Adipocyte (in vitro differentiated cells): ENCODE measurements at regions not wholly inside any gene's neighbourhood (a gene's known extent, or its start where the extent isn't known, plus 50 kb on each side); places are given as distances from the start of the nearest gene placed in this dataset.
"Not testable (repeated sequence)": the region's sequence is repeated elsewhere in the genome, so short reads cannot be mapped to it uniquely, and the experiment has no call there.

Source experiments
- DNase-seq: peaks from one replicate; pipeline ENCODE4 v3.0.0-alpha.2; 2015; ENCODE audit warnings: low read depth
- H3K27me3 ChIP-seq: replicated peaks from 2 replicates; pipeline ENCODE4 v1.7.0; 2013; ENCODE audit warnings: mild to moderate bottlenecking, low read length, moderate library complexity; ENCODE audit not compliant: control insufficient read depth, insufficient read depth
- H3K36me3 ChIP-seq: 2 replicates; pipeline ENCODE4 v1.7.0; 2013; ENCODE audit warnings: low read length, mild to moderate bottlenecking, moderate library complexity; ENCODE audit not compliant: control insufficient read depth, insufficient read depth, severe bottlenecking
- H3K4me1 ChIP-seq: 2 replicates; pipeline ENCODE4 v1.7.0; 2013; ENCODE audit warnings: mild to moderate bottlenecking, low read length, moderate library complexity; ENCODE audit not compliant: control insufficient read depth, insufficient read depth
- H3K4me3 ChIP-seq: 2 replicates; pipeline ENCODE4 v1.7.0; 2013; ENCODE audit warnings: mild to moderate bottlenecking, low read length, moderate library complexity
- H3K9ac ChIP-seq: 2 replicates; pipeline ENCODE4 v1.7.0; 2013; ENCODE audit warnings: mild to moderate bottlenecking, low read length, moderate library complexity
- H3K9me3 ChIP-seq: 2 replicates; pipeline ENCODE4 v1.7.0; 2013; ENCODE audit warnings: mild to moderate bottlenecking, low read length, moderate library complexity; ENCODE audit not compliant: control insufficient read depth

- Histone ChIP-seq H3K27me3 (no peaks in the 10 kb centered on the region), H3K4me1 (no peaks in the 10 kb centered on the region), H3K9ac (no peak overlapping the region), H3K9me3 (no peaks in the 10 kb centered on the region), H3K36me3 (no peaks in the 10 kb centered on the region), H3K4me3 (no peak overlapping the region)
- DNase-seq, result no peak
Measured at GRCh38 chr11:90606721-90607120, 383.9 kb upstream of the CHORDC1 start.

DNA sequence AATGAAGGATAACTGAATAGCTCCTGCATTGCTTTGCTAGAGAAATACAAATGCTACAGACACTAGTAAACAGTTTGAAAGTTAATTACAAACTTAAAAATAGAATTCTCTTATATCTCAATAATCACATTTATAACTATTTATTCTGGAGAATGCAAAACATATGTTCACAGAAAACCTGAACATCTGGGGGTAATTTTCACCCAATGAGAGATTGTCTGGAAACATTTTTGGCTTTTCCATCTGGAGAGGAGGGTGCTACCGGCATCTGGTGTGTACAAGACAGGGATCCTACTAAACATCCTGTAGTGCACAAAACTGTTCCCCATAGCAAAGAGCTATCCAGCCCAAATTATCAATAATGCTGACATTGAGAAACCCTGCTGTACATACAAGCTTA is 378.4 kb upstream of the CHORDC1 start:
- Histone ChIP-seq H3K36me3 (no peaks in the 10 kb centered on the region), H3K9ac (no peak overlapping the region), H3K4me1 (no peaks in the 10 kb centered on the region), H3K4me3 (no peak overlapping the region), H3K9me3 (no peaks in the 10 kb centered on the region), H3K27me3 (no peaks in the 10 kb centered on the region)
- no peak for DNase-seq

DNA sequence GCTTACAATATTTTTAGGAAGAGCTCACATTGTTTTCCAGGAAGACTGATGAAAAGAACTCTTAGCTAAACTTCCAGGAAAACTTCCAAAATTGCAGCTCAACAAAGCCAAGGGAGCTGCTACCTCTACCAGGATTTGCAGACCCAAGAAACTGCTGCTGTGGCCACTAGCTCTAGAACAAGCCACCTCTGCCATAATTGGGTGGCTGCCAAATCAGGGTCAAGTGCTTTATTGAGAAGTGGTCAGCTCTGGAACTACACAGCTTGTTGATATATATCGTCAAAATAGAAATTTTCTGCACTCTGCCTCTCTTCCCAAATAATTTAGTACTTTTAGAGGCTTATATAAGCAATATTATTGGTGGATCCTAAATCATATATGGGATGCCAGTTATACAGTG is 371.8 kb upstream of the CHORDC1 start:
- no peaks in the 10 kb centered on the region for H3K36me3 ChIP-seq
- no peak overlapping the region for H3K9ac ChIP-seq
- no peak for DNase-seq
- peaks cover 6% of the 10 kb centered on the region for H3K4me1 ChIP-seq
- no peak overlapping the region for H3K4me3 ChIP-seq
- no peaks in the 10 kb centered on the region for H3K9me3 ChIP-seq
- H3K27me3 ChIP-seq, result no peaks in the 10 kb centered on the region

- Histone ChIP-seq H3K27me3 (no peaks in the 10 kb centered on the region), H3K9ac (no peak overlapping the region), H3K36me3 (no peaks in the 10 kb centered on the region), H3K9me3 (no peaks in the 10 kb centered on the region), H3K4me3 (no peak overlapping the region), H3K4me1 (peaks cover 6% of the 10 kb centered on the region)
- DNase-seq, result no peak
Measured at GRCh38 chr11:90593099-90593498, 370.2 kb upstream of the CHORDC1 start.

- no peak overlapping the region for H3K4me3 ChIP-seq
Measured at GRCh38 chr11:90590286-90590685, 367.4 kb upstream of the CHORDC1 start.

DNA sequence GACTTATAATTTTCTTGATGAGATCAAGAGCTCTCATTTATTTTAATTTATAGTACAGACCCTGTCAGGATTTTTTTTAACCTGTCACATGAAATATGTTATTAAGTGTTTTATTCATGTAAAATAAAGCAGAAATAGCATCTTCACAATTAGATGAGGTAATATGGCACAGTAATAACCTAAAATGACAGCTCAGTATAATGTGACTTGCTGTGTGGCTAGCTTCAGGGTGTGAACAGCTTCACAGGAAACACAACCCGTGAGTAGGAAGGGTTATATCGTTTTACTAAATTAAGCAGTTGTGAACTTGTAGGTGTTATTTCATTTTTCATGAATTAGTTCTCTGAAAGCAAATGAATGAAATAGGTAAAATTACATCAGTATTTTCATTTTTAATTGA is 366.9 kb upstream of the CHORDC1 start:
- H3K4me1 ChIP-seq, result peaks cover under 1% of the 10 kb centered on the region
- H3K27me3 ChIP-seq, result no peaks in the 10 kb centered on the region
- no peak for DNase-seq
- no peaks in the 10 kb centered on the region for H3K36me3 ChIP-seq
- H3K4me3 ChIP-seq, result no peak overlapping the region
- H3K9ac ChIP-seq, result no peak overlapping the region
- no peaks in the 10 kb centered on the region for H3K9me3 ChIP-seq

More at GRCh38 chr11:90590286-90590685, 367.4 kb upstream of the CHORDC1 start:
- Histone ChIP-seq H3K9me3 (no peaks in the 10 kb centered on the region), H3K36me3 (no peaks in the 10 kb centered on the region), H3K9ac (no peak overlapping the region), H3K27me3 (no peaks in the 10 kb centered on the region), H3K4me1 (peaks cover 6% of the 10 kb centered on the region)
- DNase-seq, result no peak

GRCh38 chr11:90587896-90588295 is 365.0 kb upstream of the CHORDC1 start:
- no peak for DNase-seq
- H3K4me3 ChIP-seq, result no peak overlapping the region
- H3K9ac ChIP-seq, result no peak overlapping the region
- H3K4me1 ChIP-seq, result no peaks in the 10 kb centered on the region
- no peaks in the 10 kb centered on the region for H3K36me3 ChIP-seq
- no peaks in the 10 kb centered on the region for H3K9me3 ChIP-seq
- H3K27me3 ChIP-seq, result no peaks in the 10 kb centered on the region

- DNase-seq, result no peak
- H3K27me3 ChIP-seq, result no peaks in the 10 kb centered on the region
- no peak overlapping the region for H3K9ac ChIP-seq
- H3K4me3 ChIP-seq, result no peak overlapping the region
- H3K36me3 ChIP-seq, result no peaks in the 10 kb centered on the region
- no peaks in the 10 kb centered on the region for H3K4me1 ChIP-seq
- no peaks in the 10 kb centered on the region for H3K9me3 ChIP-seq
Measured at GRCh38 chr11:90585491-90585890, 362.6 kb upstream of the CHORDC1 start.

DNA sequence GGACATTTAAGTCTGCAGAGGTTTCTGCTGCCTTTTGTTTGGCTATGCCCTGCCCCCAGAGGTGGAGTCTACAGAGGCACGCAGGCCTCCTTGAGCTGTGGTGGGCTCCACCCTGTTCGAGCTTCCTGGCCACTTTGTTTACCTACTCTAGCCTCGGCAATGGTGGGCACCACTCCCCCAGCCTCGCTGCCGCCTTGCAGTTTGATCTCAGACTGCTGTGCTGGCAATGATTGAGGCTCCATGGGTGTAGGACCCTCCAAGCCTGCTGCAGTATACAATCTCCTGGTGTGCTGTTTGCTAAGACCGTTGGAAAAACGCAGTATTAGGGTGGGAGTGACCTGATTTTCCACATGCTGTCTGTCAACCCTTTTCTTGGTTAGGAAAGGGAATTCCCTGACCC is 360.1 kb upstream of the CHORDC1 start:
- H3K4me1 ChIP-seq, H3K9me3 ChIP-seq, H3K4me3 ChIP-seq, H3K27me3 ChIP-seq, DNase-seq, H3K36me3 ChIP-seq, H3K9ac ChIP-seq: not testable (repeated sequence)

DNA sequence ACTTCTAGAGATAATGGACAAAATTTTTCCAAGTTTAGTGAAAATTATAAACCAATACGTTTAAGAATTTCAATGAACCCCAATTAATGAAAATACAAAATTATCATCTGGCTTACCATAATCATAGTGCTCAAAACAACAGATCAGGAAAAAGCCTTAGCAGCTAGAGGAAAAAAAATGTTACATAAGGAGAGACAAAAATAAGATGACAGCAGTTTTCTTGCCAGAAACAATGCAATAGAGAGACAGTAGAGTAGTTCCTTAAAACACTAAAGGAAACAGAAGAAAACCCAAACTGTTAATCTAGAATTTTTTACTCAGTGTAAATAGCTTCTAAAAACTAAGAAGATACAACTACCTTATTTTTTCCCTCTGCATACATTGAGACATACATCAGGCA is 341.7 kb upstream of the CHORDC1 start:
- Histone ChIP-seq H3K36me3 (no peaks in the 10 kb centered on the region), H3K9ac (no peak overlapping the region), H3K4me3 (no peak overlapping the region), H3K27me3 (no peaks in the 10 kb centered on the region), H3K4me1 (no peaks in the 10 kb centered on the region), H3K9me3 (no peaks in the 10 kb centered on the region)
- no peak for DNase-seq

GRCh38 chr11:90558328-90558865 is 335.5 kb upstream of the CHORDC1 start:
- no peaks in the 10 kb centered on the region for H3K27me3 ChIP-seq
- no peaks in the 10 kb centered on the region for H3K4me1 ChIP-seq
- no peak overlapping the region for H3K9ac ChIP-seq
- H3K36me3 ChIP-seq, result no peaks in the 10 kb centered on the region
- H3K4me3 ChIP-seq, result no peak overlapping the region
- H3K9me3 ChIP-seq, result peaks cover 2% of the 10 kb centered on the region
- no peak for DNase-seq

- H3K4me1 ChIP-seq, result no peaks in the 10 kb centered on the region
- H3K36me3 ChIP-seq, result no peaks in the 10 kb centered on the region
- peaks cover 2% of the 10 kb centered on the region for H3K9me3 ChIP-seq
- no peaks in the 10 kb centered on the region for H3K27me3 ChIP-seq
- H3K4me3 ChIP-seq, result no peak overlapping the region
- no peak overlapping the region for H3K9ac ChIP-seq
- no peak for DNase-seq
Measured at GRCh38 chr11:90556606-90557005, 333.8 kb upstream of the CHORDC1 start.
